NCI-H2196 treated with DMSO at 0.1 percent for 48 hours (cell line): ENCODE measurements at regions not wholly inside any gene's neighbourhood (a gene's known extent, or its start where the extent isn't known, plus 50 kb on each side); places are given as distances from the start of the nearest gene placed in this dataset.

Experiments used
- DNase-seq: peaks from one replicate; lab custom pipeline; 2025; ENCODE audit not compliant: unreplicated experiment; lab: John Stamatoyannopoulos, UW

DNA sequence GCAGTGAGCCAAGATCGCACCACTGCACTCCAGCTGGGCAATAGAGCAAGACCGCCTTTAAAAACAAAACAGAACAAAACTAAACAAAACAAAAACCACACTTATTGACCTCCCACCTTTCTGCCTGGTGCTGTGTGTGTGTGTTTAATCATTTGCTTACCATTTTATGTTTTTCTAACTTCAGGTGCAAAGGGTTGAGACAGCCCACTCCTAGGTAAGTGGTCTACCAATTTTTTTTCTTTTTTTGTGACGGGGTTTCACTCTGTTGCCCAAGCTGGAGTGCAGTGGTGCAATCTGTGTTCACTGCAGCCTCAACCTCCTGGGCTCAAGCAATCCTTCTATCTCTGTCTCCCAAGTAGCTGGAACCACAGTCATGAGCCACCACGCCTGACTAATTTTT lies 65.8 kb downstream of the SALL1 start:
- no peak for DNase-seq

DNA sequence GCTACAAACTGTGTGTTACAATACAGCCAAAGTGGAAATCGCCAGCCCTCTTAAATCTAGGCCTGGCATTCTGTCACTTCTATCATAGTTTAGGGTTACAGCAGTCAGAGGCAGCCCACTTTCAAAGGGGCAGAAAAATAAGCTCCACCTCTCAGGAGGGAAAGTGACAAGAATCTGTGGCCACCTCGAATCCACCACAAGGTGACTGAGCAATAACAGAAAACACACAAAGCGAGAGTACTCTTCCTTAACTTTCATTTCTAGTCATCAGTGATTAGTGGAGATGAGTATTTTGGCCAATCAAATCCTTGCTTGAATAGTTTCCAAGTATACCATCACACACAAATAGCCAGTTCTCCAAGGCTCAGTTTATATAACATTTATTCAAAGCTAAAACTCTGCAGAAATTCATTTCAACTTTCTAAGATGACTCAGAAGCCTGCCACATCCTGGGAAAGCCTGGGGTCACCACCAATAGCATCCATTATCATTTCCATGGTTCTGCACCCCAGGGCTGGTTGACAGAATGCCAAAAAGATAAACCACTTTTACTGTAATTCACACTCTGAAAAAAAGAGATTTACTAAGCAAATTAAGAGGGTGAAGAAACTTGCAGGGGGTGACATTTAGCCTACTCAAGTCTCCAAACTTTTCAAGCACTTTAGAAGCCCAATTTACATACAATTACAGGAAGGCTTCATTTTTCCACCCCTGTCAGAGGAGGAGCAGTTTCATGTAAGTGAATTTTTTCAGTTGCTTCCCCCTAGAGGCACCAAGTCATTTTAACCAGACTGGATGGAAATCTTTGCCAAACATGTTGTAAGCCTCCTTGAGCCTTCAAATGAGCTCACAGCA lies 66.8 kb downstream of the SALL1 start:
- no peak for DNase-seq

GRCh38 chr16:51072591-51072990 lies 78.5 kb downstream of the SALL1 start:
- no peak for DNase-seq

DNA sequence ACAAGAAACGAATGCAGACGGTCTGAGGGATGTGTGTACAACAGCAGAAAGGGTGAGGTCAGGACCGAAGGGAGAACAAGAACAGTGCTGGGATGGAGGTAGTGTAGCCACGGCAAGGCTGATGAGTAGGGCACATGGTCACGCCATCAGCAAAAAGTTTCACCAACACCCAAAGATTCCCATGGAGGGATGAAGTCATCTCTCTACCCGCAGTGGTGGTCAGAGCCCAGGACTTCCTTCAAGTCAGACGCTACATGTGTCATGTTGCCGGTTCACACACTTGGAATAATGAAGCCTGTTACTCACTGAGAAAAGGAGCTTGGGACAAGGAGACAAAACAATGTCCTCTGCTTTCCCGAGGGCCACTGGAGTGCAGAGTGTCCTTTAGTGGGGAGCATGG lies 79.7 kb downstream of the SALL1 start:
- no peak for DNase-seq

DNA sequence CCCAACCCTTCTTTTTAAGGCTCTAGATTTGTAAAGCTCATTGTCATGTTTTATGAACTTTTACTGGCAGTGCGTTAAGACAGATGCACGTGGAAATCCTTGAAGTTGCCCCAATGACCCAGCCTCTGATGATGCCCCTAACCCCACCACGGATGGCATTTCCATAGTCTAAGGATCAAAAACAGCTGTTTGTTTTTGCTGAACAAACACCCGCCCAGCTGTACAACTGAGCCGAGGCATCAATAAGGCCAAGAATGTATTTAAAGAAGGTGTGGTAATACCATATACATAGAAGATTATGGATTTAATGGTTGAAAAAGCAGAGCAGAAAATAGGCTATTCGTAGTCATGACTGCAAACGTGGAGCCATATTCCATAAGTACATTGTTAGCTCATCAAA lies 83.7 kb downstream of the SALL1 start:
- no peak for DNase-seq

- DNase-seq = no peak
These were observed 89.0 kb downstream of the SALL1 start for GRCh38 chr16:51062039-51062438.

DNA sequence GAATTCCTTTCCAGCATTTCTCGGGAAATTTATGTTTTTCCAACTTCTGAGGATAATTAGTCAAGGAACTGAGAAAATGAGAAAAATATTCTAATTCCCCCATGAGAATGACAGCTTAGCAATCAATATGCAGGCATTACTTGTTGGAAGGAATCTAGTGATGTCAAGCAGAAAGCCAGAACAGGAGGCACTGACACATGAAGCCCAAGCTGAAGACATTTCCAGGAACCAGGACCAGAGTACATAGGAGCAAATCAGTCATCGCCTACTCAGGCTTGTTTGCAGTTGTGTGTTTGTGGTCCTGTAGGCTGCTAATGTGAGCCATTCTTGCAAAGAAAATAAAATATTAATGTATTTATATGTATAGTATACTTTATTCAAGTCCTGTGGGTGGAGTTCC lies 89.7 kb downstream of the SALL1 start:
- no peak for DNase-seq

- DNase-seq = no peak
These were observed 93.1 kb downstream of the SALL1 start for GRCh38 chr16:51057969-51058337.

DNA sequence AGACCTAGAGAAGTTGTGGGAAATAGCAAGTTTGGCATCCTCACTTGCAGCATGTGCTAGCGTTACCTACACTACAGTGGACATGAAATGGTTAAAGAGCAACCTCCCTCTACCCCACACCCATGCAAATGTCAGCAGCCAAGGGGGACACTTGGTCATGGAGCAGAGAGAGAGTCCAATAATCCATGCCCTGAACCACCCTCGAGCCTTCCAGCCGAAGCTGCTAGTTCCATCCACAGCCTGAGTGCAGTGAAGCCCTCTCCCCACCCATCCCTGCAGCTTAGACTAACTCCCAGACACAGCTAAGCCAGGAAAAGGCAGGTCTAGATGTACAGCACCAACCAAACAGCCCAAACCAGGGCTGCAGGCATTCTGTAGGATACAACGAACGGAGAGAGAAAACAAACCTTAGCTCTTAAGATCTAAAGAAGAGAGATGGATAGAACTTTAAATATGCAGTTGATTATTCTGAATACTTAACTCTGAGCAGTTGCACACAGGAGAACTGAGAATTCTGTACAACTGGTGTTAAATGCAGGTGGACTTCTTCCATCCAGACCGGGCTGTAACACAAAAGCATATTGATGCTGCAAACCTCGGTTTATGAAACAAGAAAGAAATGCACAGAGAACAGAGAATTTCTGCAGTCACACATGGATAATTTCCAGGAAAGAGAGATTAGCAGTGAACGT lies 93.8 kb downstream of the SALL1 start:
- DNase-seq = no peak

DNA sequence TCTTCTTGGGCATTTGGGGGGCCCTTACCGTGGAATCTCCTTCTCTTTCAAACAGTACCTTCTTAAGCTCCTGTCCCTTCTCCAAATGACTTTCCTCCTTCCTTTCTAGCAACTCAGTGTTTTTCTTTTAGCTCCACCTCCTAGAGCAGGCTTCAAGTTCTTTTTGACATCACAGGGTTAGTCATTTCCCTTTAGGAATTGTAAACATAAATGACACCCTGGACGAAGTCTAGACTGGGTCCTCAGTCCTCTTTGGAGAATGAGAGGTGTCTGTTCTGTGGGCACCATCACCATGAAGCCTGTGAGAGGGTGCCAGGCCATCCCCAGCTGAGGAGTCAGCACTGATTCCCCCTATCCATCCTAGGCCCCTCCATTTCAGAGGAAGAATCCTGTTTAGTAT lies 94.7 kb downstream of the SALL1 start:
- no peak for DNase-seq

- no peak for DNase-seq
These were observed 95.6 kb downstream of the SALL1 start for GRCh38 chr16:51055434-51055833.

- peak; percentile 24 for DNase-seq
These were observed 97.3 kb downstream of the SALL1 start for GRCh38 chr16:51053775-51054174.

- no peak for DNase-seq
These were observed 99.4 kb downstream of the SALL1 start for GRCh38 chr16:51051671-51052070.

DNA sequence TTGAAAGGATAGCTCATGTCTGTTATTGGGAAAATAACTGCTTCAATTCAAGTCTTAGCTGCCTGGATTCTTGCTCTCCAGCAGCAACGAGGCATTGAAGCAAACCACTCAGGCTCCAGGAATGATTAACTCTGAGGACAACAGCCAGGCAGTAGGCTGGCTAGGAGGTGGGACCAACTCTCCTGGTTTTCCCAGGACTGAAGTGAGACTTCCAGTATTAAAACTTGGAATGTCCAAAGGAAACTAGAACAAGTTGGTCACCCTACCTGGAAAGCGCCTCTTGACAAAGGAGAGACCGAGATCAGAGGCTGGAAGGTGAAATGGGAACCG lies 100.7 kb downstream of the SALL1 start:
- no peak for DNase-seq

- no peak for DNase-seq
These were observed 101.2 kb downstream of the SALL1 start for GRCh38 chr16:51049678-51050376.

DNA sequence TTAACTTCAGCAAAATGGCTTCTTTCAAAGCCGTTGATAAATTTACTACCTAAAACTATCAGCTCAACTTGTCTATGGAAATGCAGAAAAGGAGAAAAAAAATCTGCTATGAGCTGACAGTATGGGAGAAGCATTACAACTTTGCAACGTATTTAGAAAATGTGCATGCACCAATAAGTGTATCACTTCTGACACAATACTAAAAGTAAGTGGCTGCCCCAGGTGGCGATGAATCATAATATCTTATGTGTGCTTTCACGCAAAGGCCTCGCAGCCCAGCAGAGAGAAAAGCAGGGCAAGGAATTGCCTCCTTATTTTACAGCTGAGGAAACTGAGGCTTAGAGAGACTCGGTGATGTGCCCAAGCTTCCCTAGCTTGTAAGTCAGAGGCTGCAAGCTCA lies 101.8 kb downstream of the SALL1 start:
- DNase-seq = no peak

GRCh38 chr16:51048544-51048943 lies 102.5 kb downstream of the SALL1 start:
- DNase-seq = no peak

DNA sequence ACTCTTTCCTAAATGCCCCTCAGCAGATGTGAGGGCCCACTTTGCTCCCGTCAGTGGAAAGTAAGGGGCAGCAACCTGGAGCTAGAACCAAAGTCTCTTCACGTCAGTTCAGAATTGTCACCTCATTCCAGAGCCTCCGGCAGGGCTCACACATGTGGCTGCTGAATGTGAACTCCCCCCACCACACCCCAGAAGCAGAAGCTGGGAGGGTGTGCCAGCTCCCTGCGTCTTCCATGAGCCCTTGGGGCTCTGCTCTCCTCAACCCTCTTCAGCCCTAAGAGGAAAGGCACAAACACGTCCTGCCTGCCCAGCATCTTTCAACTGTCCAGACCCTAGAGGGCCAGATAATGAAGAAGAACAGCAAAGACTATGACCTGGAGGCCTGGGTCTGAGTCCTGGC lies 105.3 kb downstream of the SALL1 start:
- no peak for DNase-seq

GRCh38 chr16:51045186-51045585 lies 105.9 kb downstream of the SALL1 start:
- no peak for DNase-seq

DNA sequence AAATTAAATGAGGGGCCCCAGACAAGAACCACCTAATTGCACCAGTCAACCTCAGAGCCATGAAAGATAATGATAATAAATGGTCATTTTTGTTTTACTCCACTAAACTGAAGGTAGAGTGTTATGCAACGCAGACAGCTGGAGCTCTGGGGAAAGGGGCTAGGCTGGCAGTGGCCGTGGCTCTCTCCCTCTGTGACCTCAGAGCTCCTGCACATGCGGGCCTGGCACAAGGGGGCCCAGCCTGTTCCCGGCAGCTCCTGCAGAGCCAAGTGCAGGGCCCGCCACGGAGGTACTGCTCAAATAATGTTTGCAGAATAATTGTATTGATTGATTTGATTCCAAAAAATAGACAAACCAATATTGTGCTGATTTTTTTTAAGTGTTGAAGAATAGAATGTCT lies 109.5 kb downstream of the SALL1 start:
- no peak for DNase-seq

GRCh38 chr16:51040637-51041036 lies 110.4 kb downstream of the SALL1 start:
- DNase-seq = no peak

DNA sequence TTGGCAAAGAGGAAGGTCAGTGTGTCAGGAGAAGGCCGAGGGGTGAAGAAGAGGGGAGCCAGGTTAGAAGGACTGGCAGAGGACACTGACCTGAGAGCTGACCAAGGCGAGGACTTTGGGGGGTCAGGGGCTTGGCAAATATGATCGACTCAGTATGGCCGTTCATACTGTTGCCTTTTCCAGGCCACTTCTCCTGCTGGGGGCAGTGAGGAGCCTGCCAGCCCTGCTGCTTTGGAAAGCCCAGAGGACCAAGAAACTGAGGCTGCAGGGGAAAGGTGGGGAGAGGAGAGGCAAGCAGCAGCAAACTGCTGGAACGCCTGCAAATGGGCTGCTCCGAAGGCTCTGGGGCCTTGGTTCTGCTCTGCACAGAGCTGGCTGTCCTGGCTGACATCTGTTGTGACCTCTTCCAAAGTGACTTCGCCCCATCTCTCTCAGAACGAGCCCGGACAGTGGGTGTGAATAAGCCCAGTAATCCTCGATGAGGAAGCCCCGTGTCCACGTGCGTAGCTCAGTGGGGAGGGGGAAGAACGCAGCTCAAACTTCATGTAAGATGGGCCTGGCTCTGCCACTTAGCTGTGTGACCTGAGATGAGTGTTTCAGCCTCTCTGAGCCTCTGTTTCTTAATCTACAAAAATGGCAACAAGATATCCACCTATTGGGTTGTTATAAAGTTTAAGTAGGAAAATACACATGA lies 111.3 kb downstream of the SALL1 start:
- no peak for DNase-seq
